ENCODE measurements at regions not wholly inside any gene's neighbourhood (a gene's known extent, or its start where the extent isn't known, plus 50 kb on each side); places are given as distances from the start of the nearest gene placed in this dataset.

DNA sequence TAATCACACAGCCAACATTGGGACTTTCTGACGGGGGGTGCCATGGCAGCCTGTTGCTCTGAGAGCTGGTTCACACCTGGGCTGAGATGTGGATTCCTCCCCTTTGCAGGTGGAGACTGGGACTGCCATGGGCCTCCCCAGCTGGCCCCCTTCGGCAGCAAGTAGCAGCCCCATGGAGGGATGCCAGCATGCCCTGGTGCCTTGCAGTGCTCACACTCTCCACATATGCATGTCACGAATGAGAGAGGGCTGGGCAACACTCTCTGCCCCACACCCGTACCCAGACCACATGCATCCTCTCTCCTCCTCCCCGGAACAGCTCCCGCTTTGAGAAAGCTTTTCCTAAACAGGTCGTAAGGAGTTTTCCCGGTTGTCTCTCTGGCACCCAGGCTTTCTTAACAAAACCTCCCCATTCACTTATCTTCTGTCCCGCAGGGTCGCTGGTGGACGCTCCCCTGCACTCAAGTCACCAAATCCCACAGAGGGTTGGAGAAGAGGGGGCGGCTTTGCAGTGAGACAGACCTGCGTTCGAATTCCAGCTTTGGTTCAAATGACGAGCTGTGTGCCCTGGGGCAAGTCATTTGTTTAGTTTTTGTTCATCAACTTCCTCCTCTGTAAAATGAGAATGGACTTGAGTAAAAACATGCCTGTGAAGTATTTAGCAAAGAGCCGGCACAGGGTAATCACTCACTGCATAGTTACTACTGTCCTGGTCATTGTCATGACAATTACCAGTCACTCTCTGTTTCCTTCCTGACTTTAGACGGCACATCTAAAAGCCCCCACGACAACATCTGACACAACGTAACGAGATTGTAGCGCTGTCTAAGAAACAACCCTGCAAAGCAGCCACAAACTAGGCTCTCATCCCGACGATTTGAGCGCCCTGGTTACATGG, 231.3 kb upstream of the B3GAT1 start:
- DNase-seq (ENCODE audit: low read depth): no peak

DNA sequence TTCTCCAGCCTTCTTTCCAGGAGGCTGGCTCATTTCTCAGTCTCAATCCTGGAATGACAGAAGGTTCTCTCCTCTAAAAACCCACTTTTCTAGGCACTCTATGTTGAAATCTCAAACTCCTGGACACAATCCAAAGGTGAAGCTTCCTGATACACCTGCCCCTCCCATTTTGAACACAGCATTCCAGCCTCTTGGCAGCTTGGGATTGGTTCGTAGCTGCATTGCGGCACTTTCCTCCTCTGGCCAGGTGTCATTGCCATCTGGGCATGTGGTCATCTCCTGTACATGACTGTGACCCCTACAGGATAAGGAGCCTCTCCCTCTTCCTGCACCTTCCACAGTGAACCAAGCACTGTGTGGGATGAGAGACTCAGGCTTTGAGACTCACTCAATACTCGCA, 230.2 kb upstream of the B3GAT1 start:
- no peak for DNase-seq (ENCODE audit: low read depth)

DNA sequence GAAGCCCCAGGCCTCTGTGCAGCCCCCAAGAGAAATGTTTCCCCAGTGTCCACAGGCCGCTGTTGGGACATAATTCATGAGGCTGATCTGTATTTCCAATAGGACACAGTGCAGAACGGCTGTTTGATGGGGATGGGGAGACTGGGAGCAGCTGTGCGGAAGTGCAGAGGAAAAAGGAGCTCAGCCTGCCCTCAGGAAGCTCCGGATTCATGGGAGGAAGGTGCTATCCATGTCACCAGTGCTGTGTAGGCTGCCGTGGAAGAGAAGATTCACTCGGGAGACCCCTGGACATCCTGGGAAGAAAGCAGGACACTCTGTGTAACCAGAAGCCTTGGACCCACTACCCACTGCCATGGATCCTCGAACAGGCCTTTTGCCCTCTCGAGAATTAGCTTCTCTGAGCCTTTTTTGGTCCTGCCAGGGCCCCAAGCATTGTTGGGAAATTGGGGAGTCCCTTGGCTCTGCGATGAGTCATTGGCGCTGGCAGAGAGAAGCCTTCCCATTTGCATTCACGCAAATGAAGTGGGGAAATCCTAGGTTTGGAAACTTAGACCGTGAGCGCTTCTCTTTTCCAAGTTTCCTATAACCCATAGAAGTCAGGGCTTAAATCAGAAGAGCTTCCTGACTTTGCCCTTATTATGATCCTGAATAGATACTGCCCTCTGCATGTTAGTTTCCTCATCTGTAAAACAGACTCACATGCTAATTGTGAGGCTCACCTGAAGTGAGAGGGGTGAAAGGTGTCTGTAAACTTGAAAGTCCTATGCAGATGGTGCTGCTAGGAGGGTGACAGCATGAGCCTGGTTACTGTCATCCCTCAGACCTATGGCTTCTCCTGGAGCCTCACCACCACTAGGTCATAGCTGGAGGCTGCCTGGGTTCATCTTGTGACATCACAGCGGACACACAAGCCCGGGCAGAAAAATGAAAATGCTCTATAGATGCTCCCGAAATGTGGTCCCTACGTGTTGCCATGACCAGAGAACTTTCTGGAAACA, 229.2 kb upstream of the B3GAT1 start:
- DNase-seq (ENCODE audit: low read depth): no peak

DNA sequence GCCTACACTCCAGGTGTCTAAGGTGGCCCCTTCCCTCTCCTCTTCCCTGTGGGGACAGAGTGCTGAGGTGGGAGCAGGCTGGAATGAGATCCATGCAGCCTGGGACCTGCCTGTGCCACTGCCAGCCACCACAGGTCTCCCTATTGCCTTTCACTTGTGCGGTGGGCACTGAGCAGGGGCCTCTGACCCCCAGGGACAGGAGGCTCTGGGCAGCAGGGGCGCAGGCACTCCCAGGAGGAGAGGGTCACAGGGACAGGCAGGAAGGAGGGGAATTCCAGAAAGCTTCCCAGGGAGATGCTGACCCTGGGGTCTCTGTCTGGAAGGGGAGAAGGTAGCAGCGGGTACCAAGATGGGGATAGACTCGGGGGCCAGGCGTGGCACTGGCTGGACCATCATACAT, 228.5 kb upstream of the B3GAT1 start:
- DNase-seq (ENCODE audit: low read depth): no peak

DNA sequence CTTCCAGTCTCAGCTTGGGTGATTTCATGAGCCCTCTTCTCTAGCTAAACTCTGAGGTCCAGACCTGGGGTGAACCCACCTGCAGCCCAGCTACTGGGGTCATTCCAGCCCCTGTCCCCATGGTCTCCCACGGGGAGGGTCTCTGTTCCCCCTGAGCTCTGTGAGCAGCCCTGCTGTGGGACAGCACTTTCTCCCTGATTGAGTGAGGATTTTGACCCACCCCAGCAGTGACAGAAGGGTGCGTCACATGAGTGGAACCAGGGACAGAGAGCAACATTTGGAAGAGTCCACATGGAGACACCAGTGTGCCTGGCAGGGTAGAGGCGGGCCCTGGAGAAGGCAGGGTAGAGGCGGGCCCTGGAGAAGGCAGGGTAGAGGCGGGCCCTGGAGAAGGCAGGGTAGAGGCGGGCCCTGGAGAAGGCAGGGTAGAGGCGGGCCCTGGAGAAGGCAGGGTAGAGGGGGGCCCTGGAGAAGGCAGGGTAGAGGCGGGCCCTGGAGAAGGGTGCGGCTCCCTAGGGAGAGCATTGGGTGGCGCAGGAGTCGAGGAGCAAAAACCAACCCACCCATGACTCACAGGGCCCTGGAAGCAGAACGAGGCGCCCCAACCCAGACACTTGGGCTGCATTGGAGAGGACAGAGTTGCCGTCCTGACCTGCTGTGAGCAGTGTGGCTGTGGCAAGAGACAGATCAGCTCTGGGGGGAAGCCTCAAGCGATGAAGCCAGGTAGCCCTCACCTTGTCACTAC, 227.7 kb upstream of the B3GAT1 start:
- no peak for DNase-seq (ENCODE audit: low read depth)

DNA sequence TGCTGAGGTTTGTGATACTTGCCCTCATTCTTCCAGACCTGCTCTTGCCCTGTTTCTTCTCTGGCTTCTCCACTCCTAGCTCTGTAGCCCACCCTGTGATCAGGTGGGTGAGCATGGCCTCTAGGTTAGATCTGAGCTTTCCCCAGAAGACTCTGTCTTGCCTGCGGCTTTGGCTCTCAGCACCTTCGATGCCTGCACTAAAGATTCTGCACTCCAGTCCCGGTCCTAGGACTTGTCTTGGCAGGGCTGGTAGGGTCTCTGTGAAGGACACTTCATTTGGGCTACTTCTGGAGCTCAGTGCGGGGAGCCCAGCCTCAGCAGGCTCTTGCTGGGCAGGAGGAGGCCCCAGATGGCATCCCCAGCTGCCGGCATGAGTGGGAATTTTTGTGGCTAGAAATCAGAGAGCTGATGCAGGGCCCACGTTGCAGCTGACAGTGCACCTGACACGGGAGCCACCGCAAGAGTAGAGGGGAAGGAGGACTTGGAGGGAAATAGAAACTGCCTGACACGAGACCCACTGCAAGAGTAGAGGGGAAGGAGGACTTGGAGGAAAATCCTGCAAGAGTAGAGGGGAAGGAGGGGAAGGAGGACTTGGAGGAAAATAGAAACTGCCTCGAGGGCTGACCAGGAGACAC, 226.9 kb upstream of the B3GAT1 start:
- no peak for DNase-seq (ENCODE audit: low read depth)

DNA sequence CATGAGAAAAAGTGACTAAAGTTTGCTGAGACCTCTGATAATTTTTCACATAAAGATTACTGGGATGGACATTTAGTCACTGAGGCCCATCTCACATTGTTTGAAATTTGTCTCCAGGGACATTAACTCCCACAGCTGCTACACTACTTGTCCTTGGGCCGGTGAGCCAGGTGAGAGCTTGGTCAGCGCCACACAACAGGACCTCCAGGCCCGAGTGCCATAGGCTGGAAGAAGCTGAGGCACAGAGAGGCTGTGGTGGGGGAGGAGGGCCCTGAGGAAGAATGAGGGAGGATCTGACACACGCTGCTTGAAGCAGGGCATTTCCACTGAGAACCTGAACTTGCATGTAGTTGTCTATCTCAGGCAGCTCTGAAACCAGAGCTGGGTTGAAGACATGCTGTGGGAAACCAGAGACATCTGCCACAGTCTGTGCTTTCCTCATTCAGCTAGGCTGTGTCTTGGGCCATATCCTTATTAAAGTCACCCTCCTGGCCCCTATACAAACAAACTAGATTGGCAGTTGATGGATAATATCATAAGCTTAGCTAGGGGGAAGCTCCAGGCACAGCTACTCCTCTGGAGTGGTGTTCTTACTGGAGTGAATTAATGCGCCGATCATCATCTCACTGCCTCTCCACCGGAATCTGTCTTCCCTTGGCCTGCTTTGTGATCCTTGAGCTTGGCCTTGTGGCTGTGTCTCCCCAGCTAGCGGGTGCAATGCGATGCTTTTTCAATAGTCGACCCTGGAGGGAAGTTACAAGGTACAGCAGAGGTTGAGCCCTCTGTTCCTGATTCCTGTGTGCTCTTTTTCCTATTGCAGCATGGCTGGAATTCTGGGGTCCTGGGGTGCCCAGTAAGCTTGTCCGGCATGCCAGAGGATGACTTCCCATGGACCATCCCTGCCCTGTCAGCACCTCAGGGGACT, 225.3 kb upstream of the B3GAT1 start:
- DNase-seq (ENCODE audit: low read depth): no peak

DNA sequence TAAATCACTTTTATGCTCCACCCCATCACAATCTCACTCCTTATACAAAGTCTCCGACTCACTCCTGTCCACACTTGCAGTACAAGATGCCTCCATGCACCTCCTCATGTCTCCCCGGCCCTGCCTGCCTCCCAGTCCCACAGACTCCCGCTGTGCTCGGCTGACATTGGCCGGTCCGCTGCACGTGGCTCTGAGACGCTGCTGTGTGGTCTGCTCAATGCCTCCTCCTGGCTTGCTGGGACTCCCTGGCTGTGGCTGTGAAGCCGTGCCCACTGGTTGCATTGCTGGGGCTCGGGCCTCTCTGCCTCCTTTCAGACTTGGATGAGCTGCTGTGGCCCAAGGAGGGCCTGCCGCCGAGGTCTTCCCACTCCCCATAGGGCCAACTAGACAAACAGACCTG, 224.0 kb upstream of the B3GAT1 start:
- DNase-seq (ENCODE audit: low read depth): no peak

DNA sequence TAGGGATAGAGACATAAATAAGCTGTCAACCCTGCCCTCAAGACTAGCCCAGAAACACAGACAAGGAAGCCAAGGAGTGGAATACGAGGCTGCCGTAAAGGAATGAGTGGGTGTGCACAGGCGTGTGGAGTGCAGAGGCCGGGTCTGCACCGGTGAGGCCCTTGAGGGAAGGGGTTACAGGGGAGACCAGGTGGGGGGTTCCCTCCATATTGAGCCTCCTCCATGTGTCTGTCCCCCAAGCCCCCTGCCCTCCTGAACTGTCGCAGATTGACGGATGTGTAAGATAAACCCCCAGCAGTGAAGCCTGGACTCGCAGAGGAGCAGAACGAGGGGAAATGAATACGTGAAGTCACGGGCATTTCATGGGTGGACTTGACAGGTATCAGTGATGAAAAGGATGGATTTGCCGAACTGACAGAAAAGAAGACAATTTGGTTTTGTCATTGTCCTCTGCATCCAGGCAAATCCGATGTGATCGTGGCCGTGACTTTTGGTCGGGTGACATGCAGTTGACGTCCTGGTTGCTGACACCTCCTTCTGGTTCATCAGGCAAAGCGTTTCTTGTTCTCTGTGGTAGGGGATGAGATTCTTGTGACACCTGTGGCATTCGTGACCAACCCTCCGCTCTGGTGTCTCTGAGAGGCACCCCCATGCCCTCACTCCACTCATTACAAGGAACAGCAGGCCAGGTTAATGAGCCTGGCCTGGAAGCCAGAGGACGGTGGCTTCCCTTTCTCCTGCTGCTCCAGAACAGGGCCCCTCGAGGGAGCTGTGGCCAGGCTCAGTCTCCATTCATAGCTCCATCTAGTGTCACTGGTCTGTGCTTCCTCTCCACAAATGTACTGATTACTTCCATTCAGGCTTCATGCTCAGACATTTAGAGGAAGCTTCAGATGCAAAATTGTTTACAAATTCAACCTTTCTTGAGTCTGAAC, 223.1 kb upstream of the B3GAT1 start:
- no peak for DNase-seq (ENCODE audit: low read depth)

DNA sequence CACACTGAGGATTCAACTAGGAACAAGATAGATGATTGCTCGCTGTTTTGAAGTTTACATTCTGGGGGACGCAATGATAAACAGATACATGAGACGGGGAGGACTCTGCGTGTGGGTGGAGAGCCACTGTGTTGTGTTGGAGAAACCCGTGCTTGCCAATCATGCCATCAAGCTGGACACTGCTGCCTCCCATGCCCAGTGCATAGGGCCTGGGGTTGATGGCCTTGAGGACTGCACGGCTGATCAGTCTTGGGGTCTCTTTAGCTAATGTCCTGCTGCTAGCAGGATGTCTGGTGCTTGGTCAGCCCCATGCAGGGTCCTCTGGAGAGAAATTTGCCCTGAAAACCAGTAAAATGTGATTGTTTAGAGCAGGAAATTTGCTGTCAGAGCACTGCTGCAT, 221.2 kb upstream of the B3GAT1 start:
- no peak for DNase-seq (ENCODE audit: low read depth)

DNA sequence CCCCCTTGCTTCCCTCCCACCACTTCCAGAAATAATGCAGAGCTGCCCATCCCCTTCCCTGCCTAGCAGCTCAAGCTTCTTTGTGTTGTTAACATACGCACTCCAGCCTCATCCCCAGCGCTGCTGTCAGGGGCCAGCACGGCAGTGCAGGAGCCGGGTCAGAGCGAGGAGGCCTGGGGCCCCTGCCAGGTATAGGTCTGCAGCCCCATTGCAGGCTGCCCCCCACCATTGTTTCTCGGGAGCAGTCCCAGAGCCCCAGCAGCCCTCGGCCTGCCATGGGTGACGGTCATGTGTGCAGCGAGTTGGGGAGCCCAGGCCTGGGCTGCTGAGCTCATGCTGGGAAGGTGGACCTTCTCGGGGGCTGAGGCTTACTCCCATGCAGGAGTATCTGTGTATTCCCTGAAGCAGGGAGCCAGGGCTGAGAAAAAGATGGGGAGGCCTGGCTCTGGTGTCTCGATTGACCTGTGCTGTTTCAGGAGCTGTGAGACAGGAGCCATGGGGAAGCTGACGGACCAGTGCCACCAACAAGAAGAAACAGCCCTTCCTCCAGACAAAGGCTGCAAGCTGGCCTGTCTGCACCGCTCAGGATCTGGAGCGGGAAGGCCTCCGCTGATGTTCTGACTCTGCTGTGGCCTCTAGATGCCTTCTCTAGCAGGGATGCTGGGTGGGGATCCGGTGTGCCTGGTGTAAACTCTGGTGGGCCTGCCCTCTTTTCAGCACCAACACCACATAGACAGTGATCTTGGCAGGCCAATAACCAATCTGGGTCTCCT, 220.5 kb upstream of the B3GAT1 start:
- no peak for DNase-seq (ENCODE audit: low read depth)

DNA sequence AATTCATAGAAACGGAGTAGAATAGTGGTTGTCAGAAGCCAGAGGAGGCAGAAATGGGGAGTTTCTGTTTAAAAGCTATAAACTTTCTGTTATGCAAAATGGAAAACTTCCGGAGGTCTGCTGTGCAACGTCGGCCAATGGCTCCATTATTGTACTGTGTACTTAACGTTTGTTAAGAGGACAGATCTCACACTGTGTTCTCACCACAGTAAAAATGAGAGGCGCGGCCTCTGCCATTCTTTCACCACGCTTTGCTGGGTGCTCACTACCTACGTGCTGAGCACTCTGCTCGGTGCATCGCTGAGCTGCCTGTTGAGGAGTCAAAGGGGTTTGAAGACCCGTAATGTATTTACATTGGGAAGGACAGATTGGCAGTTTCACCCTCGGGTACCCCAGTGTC, 218.8 kb upstream of the B3GAT1 start:
- no peak for DNase-seq (ENCODE audit: low read depth)

DNA sequence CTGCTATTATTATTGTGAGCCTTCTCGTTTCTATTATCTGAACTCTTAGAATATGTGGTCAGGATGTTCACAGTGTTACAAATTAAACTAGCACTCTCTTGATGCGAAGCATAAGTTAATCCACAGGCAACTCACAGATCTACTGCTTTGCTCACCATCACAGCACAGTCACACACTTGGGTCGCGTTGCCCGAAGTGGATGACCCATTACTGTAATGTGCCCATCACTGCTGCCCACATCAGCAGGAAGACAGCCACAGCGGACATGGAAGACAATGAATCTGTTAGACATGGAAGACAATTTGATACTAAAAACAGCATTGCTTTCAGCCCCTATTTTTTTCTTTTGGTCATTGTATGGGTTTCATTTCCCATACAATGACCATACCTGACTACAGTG, 216.4 kb upstream of the B3GAT1 start:
- no peak for DNase-seq (ENCODE audit: low read depth)

DNA sequence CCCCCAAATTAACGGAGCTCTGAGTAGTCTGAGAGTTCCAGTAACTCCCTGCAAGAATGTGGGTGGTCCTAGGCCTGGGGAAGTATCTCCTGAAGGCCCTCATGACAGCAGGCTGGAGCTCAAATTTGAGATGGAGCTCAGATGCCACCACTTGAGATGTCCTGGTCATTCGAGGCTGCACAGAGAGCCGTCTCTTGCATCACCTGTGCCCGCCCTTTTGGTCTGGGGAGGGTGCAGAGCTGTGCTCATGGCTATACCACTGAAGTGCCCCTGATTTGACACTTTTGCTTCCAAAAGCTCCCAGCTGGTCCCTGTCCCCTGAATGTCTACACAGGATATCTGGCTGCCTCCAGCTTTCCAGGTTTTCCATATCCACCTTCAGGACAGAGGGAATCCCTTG, 214.0 kb upstream of the B3GAT1 start:
- no peak for DNase-seq (ENCODE audit: low read depth)

DNA sequence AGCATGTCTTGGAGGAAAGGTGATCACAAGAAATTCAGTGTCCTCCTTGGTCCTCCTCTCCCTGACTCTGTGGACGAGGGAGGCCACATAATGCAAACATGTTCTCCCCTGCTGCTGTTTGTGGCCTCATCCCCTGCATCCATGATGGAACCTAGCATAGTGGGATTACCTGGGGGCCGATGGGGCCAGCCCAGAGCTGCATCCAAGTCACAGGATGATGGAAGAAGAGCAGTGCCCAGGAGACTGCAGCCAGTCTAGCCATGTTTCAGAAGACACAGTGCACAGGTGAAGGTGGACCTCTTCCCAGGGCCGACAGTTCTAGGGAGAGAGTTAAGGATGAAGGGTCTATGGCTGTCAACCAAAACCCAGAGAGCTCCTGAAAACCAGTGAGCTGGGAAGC, 213.6 kb upstream of the B3GAT1 start:
- no peak for DNase-seq (ENCODE audit: low read depth)

DNA sequence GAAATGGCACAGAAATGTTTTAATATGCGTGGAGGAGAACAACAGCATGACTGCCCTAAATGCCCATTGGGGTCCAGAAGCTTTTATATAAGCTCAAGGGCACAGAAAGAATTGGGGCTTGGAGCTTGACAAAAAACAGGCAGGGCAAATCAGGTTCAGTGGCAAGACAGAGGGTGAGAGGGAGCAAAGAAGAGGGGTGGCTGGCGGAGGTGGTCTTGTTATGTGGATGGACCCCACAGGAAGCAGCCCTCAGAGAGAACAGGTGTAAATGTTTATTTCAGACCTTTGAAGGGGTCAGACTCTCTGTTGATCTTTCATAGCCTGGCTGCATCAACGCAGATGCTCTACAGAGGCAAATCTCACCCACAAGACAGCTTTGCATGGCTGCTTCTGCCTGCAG, 213.1 kb upstream of the B3GAT1 start:
- DNase-seq (ENCODE audit: low read depth): no peak

DNA sequence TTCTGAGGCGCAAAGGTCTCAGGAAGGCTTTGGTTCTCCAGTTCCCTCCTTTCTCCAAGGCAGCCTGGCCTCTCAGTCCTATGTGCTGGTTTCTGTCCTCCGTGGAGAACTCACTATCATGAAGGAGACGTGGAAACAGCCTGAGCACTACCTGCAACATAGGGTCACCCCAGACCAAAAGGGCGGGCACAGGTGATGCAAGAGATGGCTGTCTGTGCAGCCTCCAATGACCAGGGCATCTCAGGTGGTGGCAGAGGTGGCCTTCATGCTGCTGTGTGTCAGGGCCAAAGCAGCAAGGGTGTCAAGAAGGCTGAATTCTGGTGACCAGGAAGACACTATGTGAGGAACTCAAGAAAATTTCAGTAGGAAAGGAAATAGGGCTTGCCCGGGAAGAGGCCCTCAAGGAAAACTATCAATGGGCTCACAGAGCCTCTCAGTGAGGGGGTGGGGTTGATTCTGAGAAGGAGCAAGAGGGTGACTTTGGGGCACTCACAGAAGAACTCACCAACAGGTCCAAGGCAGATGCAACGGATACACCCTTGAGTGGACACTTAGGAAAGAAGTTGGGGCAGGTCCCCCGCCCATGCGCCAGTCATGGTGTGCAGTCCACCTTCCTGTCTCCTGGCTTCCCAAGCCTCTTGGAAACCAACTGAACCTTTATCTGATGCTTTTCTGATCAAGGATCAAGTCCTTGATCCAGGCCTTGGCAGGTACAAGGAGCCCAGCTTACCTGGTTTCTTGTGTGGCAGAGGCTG, 212.3 kb upstream of the B3GAT1 start:
- no peak for DNase-seq (ENCODE audit: low read depth)

DNA sequence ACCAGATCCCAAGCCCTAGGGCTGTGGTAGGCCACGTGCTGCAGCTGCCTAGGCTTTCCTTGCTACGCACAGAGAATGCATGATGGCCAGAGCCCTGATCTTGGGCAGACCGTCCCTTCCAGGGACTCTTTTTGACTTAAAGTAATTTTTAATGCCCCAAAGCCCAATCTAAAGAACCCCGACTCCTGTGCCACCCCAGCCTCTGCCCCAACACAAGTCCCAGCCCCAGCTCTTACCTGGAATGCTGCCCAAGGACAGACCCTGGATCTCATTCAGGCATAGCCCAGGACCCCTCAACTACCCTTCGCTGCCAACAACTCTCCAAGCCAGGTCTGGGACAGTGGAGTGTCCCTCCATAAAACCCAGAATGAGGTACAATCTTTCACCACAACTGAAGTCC, 211.7 kb upstream of the B3GAT1 start:
- DNase-seq (ENCODE audit: low read depth): no peak

Data from stimulated activated CD4-positive, alpha-beta T cell treated with anti-CD3 and anti-CD28 coated beads, Interleukin-2, amount 100 ng/mL, for 4 hours (primary cell).